ENCODE measurements at regions not wholly inside any gene's neighbourhood (a gene's known extent, or its start where the extent isn't known, plus 50 kb on each side); places are given as distances from the start of the nearest gene placed in this dataset.

DNA sequence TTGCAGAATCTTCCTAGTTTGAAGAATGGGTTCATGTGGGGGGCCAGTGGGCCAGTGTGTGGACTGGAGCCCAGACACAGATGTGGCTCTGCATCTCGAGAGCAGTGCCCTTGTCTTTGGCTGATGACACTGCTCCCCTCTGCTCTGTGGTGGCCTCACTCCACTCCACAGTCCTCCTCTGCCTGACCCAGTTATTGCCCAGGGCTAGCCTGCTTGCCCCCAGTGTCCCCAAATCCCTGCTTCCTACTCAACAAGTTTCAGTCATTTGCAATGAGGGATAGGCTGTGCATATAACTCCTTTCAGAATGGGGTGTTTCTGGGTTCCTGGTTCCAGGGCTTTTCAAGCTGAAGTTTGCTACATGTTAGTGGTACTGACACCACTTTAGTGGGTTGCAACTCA lies 177.5 kb downstream of the SNX10 start:
- H3K9me3 ChIP-seq (ENCODE audit: control extremely low read depth in 1 of 3, control insufficient read depth in 2 of 3, insufficient read depth in 1 of 3, low read length in 2 of 3): no peaks in the 10 kb centered on the region
- H3K4me2 ChIP-seq (replicated peaks; ENCODE audit: low read depth, low read length, poor library complexity, severe bottlenecking): no peak overlapping the region
- DNase-seq: no peak
- no peaks in the 10 kb centered on the region for H3K27me3 ChIP-seq (replicated peaks in 1 of 4; ENCODE audit: control extremely low read depth in 1 of 4, control insufficient read depth in 3 of 4, insufficient read depth in 4 of 4, low read length in 3 of 4)
- Mint-ChIP-seq H3K27me3 (peaks cover 8% of the 10 kb centered on the region), H3K9me3 (ENCODE audit: insufficient read depth) (no peaks in the 10 kb centered on the region), H3K4me3 (no peak overlapping the region), H3K27ac (no peak overlapping the region), H3K4me1 (no peaks in the 10 kb centered on the region)
- TF ChIP-seq, protein P1, sequence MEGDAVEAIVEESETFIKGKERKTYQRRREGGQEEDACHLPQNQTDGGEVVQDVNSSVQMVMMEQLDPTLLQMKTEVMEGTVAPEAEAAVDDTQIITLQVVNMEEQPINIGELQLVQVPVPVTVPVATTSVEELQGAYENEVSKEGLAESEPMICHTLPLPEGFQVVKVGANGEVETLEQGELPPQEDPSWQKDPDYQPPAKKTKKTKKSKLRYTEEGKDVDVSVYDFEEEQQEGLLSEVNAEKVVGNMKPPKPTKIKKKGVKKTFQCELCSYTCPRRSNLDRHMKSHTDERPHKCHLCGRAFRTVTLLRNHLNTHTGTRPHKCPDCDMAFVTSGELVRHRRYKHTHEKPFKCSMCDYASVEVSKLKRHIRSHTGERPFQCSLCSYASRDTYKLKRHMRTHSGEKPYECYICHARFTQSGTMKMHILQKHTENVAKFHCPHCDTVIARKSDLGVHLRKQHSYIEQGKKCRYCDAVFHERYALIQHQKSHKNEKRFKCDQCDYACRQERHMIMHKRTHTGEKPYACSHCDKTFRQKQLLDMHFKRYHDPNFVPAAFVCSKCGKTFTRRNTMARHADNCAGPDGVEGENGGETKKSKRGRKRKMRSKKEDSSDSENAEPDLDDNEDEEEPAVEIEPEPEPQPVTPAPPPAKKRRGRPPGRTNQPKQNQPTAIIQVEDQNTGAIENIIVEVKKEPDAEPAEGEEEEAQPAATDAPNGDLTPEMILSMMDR (IDR thresholded peaks at IDR 0.05): no peak
- no peak for TF ChIP-seq EZH2 (IDR thresholded peaks at IDR 0.05; ENCODE audit: borderline replicate concordance, insufficient read depth, low read depth, low read length, poor library complexity, severe bottlenecking)
- H3K4me1 ChIP-seq (ENCODE audit: control insufficient read depth in 2 of 2, insufficient read depth in 2 of 2, low read length in 2 of 2): no peaks in the 10 kb centered on the region
- no peak overlapping the region for H3K4me3 ChIP-seq (ENCODE audit: control extremely low read depth in 1 of 5, extremely low read depth in 1 of 5, insufficient read depth in 1 of 5, low read depth in 2 of 5, low read length in 4 of 5)
- no peaks in the 10 kb centered on the region for H3K79me2 ChIP-seq (ENCODE audit: control insufficient read depth, insufficient read depth, low read length)
- ChIA-PET POLR2A (no interaction called here), CTCF (interaction anchor here (0.7 kb wide), 1 partner anchor 72 kb away, joined by 3 read pairs; no protein-coding TSS in a partner anchor)
- H2AFZ ChIP-seq (ENCODE audit: insufficient read depth, low read depth, low read length, poor library complexity, severe bottlenecking): no peak overlapping the region
- no peaks in the 10 kb centered on the region for H3K36me3 ChIP-seq (replicated peaks in 1 of 2; ENCODE audit: control extremely low read depth in 1 of 2, control insufficient read depth in 1 of 2, extremely low read depth in 1 of 2, insufficient read depth in 2 of 2, low read length in 1 of 2)
- 100% methylated on average over 1 of the region's 1 CpG for WGBS (ENCODE audit: insufficient coverage)
- no peaks in the 10 kb centered on the region for H4K20me1 ChIP-seq (ENCODE audit: control insufficient read depth, insufficient read depth, low read length, poor library complexity, severe bottlenecking)
- no peak for ATAC-seq (ENCODE audit: low read depth)
- no peak overlapping the region for H3K9ac ChIP-seq (ENCODE audit: low read length)
- intact Hi-C loops (cut with micrococcal nuclease): no loop called here
- H3K27ac ChIP-seq (ENCODE audit: low read length in 2 of 2): no peak overlapping the region

- DNase-seq (no peak), ATAC-seq (ENCODE audit: low read depth) (no peak)
- Histone ChIP-seq H3K79me2 (ENCODE audit: control insufficient read depth, insufficient read depth, low read length) (no peaks in the 10 kb centered on the region), H3K4me1 (ENCODE audit: control insufficient read depth in 2 of 2, insufficient read depth in 2 of 2, low read length in 2 of 2) (no peaks in the 10 kb centered on the region), H3K27me3 (replicated peaks in 1 of 4; ENCODE audit: control extremely low read depth in 1 of 4, control insufficient read depth in 3 of 4, insufficient read depth in 4 of 4, low read length in 3 of 4) (no peaks in the 10 kb centered on the region), H3K4me3 (ENCODE audit: control extremely low read depth in 1 of 5, extremely low read depth in 1 of 5, insufficient read depth in 1 of 5, low read depth in 2 of 5, low read length in 4 of 5) (no peak overlapping the region), H3K4me2 (replicated peaks; ENCODE audit: low read depth, low read length, poor library complexity, severe bottlenecking) (no peak overlapping the region), H3K9ac (ENCODE audit: low read length) (no peak overlapping the region), H2AFZ (ENCODE audit: insufficient read depth, low read depth, low read length, poor library complexity, severe bottlenecking) (no peak overlapping the region), H3K27ac (ENCODE audit: low read length in 2 of 2) (no peak overlapping the region), H4K20me1 (ENCODE audit: control insufficient read depth, insufficient read depth, low read length, poor library complexity, severe bottlenecking) (no peaks in the 10 kb centered on the region), H3K9me3 (ENCODE audit: control extremely low read depth in 1 of 3, control insufficient read depth in 2 of 3, insufficient read depth in 1 of 3, low read length in 2 of 3) (no peaks in the 10 kb centered on the region), H3K36me3 (replicated peaks in 1 of 2; ENCODE audit: control extremely low read depth in 1 of 2, control insufficient read depth in 1 of 2, extremely low read depth in 1 of 2, insufficient read depth in 2 of 2, low read length in 1 of 2) (no peaks in the 10 kb centered on the region)
- WGBS (ENCODE audit: insufficient coverage): 92% methylated on average over 6 of the region's 7 CpGs
- H3K27me3 Mint-ChIP-seq: peaks cover 8% of the 10 kb centered on the region
- POLR2A ChIA-PET: no interaction called here
- no peak overlapping the region for H3K27ac Mint-ChIP-seq
- TF ChIP-seq, protein P1 (IDR thresholded peaks at IDR 0.05): no peak
- TF ChIP-seq EZH2 (IDR thresholded peaks at IDR 0.05; ENCODE audit: borderline replicate concordance, insufficient read depth, low read depth, low read length, poor library complexity, severe bottlenecking): no peak
- no peak overlapping the region for H3K4me3 Mint-ChIP-seq
- intact Hi-C loops (cut with micrococcal nuclease): no loop called here
- CTCF ChIA-PET: no interaction called here
- no peaks in the 10 kb centered on the region for H3K4me1 Mint-ChIP-seq
- H3K9me3 Mint-ChIP-seq (ENCODE audit: insufficient read depth): no peaks in the 10 kb centered on the region
These were observed 179.0 kb downstream of the SNX10 start for GRCh38 chr7:26470691-26471090.

Measured in B cell (primary cell).